GM21786 (cell line): ENCODE measurements at regions not wholly inside any gene's neighbourhood (a gene's known extent, or its start where the extent isn't known, plus 50 kb on each side); places are given as distances from the start of the nearest gene placed in this dataset.

Source experiments
- ATAC-seq: cut with Tn5 transposase; IDR thresholded peaks from one replicate; pipeline ENCODE4 v1.9.1; 2021; ENCODE audit not compliant: unreplicated experiment

DNA sequence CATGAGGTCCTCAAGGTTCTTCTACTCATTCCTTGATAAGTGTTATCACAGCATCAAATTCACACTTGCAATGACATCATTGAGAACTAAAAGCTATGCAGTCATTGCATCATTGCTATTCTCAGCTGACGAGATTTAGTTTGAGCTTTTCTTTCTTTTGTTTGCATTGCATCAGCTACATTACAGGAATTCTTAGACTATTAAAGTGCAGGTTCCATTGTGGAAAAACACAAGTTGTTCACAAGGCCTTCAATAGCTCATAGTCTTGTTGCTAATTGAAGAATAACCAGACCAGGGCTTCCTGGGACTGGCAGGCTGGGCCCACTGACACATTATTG lies 139.3 kb downstream of the CXCL12 start:
- ATAC-seq: no peak

DNA sequence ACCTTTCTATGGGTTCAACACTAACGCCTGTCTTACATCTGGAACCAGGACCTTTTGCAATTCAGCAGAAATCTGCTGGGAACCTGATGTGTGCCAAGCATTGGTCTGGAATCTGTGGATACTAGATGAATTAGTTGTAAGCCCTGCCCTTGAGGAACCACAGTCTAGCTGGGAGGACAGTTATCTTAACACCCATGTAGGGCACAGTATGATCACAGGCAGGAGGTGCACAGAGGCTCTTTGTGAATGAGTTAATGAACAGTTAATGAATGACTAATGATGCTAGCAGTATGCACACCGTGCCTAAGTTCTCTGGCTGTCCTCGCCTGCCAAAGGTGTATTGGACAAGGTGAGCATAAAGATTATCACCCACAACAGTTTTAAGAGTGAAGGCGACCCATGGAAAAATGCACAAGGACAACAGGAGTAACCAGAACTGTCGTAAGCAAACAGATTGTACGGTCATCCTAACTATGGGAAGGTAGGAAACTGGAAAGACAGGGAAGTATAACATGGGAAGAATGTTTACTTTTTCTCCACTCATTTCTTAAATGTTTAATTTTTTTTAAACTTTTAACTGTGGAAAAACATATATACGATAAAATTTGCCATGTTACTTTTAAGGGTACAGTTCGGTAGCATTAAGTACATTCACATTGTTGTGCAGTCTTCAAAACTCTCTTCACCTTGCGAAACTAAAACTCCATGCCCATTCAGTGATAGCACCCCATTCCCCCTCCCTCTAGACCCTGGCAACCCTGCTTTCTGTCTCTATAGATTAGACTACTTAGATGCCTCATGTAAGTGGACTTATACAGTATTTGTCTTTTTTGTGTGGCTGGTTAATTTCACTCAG lies 139.9 kb downstream of the CXCL12 start:
- no peak for ATAC-seq

DNA sequence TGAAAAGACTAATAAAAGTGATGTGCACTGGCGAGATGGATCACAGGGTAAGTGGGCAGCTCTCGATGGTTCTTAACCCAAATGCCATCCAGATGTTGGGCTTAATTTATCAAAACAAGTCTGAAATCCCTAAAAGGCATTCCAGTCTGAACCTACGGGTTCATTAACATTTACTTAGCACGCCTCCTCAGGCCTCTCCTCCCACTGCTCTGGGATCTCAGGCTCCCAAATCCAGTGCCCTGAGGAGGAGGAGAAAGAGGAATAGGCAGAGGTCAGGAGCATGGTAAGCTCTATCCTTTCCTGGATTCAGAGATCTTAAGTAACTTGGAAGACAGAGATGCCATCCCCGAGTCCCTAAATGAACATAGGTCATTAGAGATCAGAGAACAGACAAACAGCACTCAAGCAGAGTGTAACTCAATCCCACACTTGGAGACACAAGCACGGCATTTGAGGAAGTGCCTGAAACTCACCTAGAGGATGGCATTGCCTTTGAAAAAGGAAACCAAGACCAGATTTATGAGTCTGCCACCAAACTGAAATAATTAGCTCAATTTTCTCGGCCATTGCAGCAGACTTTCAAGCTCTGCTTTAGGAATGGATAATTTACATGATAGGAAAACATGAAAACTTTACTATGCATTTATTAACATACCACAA lies 140.9 kb downstream of the CXCL12 start:
- ATAC-seq: no peak

DNA sequence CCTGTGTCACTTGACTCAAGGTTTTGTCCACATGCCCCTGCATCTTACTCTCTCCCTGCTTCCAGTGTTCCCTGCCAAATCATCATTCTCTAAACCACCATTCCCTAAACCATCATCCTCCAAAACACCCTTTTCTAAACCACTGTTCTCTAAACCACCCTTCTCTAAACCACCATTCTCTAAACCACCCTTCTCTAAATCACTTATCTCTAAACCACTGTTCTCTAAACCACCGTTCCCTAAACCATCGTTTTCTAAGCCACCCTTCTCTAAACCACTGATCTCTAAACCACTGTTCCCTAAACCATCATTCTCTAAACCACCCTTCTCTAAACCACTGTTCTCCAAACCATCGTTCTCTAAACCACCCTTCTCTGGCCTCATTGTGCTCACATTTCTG lies 142.1 kb downstream of the CXCL12 start:
- no peak for ATAC-seq

DNA sequence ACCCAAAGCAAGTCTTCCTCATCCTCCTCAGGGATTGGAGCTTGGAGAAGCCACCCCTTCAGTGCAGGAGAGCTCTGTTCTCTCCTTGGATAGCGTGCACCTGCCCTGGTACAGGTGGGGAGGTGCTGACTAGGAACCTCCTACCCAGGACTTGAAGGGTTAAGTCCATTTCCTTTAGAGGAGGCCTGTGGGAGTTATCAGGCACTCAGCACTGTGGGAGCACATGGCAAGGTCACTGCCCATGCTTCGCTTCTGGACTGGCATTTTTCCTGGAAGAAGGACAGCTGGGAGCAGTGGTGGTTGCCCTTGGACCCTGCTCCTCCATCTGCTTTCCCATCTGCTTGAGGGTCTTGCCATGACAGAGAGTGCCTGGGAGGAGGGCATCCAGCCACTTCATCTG lies 142.8 kb downstream of the CXCL12 start:
- no peak for ATAC-seq

DNA sequence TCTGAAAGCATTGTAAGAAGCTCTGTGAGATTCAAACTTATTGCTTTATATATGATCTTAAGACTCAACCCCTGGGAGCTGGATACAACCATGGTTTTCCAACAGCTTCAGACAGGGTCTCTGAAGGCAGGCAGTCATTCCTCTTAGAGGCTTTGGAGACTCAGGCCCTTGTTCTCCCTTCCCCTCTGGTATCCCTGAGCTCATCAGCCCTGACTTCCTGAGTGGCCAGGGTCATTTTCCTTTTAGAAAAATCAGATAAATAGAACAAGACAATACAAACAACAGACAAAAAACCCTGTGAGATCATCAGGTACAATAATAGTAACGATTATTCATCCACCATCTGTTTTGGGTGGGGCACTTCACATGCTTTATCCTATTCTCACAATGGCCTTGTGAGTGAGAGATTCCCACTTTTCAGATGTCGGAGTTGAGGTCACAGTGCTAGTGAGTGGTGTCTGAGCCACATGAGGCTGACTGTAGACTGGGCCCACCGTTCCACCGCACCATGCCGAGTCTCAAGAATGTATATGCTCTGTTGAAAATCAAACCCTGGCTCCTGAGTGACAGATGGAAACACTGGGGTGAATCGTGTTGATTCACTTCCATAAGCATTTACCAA lies 144.2 kb downstream of the CXCL12 start:
- ATAC-seq: no peak

DNA sequence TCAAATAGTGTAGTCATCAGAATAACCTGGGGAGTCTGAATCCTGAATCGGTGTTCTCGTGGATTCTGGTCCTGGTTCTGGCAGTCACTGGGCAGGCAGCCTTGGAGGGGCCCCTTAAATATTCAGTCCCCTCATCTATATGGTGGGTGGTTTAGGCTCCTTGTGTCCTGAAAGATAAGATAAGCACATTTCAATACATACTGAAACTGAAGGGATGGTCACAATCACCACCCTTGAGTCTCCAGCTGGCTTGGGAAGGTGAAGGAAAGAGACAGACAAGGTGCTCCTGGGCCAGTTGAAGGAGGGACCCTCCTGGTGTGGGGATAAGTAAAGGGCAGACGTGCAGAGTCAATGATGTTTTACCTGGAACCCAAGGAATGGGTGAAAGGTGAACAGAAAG lies 146.7 kb downstream of the CXCL12 start:
- no peak for ATAC-seq

DNA sequence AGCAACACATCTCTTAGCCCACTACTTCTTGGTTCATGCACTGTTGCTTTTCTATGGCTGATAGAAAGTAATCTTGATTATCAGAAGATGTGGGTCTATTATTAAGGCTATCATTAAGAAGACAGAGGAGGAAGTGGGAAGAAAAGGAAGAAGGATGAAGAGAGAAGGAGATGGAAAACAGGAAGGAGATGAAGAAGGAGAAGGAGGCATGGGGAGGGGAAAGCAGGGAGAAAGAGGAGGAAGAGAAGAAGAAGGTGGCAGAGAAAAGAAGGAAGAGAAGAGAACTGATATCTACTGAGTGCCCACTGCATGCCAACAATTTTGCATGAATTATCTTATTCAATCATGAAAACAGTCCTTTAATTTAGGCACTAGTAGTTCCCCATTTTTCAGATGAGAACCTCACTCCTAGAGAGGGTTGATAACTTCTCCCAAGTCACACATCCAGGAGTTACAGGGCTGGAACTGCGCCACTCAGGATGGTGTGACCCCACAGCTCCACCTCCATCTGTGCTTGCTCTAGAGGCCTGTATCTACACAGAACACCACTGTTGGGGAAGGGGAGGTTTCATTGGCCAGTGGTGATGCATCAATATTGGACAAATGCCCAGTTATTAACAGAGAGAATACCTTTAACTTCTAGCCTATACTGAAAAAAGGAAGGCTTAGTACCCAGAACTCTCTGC lies 147.4 kb downstream of the CXCL12 start:
- no peak for ATAC-seq

DNA sequence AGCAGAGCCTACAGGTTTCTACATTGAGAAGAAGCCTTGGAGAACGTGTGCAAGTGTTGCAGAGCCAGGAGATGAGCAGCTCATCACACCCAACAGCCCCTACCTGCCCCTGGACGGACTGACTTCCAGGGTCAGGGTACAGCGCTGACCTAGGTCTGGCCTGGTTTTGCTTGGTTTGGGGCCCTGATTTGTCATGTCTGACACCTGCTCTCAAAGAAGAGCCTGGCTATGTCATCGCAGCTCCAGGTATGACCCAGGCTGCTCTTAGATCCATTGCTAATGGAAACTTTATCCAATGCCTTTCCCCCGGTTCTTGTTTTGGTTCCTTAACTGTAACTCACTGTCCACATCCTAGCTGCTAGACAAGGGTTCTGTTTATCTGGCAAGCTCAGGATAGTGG lies 149.5 kb downstream of the CXCL12 start:
- ATAC-seq: no peak

DNA sequence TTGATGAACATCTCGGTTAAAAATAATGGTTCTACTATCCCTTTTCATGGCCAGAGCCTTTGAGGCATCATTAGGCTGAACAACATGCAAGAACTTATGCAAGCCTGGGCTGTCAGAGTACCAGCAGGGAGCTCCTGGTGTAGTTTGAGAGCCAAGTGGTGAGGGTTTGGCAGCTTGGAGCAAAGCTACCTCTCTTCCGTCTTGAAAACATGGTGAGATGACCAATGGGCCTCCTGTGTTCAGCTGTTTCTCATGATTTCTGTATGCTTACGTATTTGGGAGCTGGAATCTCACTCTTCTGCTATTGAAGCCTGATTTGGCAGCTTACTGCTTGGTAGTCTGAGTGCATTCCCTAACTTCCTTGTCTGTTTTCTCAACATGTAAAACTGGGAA lies 150.4 kb downstream of the CXCL12 start:
- ATAC-seq: no peak

DNA sequence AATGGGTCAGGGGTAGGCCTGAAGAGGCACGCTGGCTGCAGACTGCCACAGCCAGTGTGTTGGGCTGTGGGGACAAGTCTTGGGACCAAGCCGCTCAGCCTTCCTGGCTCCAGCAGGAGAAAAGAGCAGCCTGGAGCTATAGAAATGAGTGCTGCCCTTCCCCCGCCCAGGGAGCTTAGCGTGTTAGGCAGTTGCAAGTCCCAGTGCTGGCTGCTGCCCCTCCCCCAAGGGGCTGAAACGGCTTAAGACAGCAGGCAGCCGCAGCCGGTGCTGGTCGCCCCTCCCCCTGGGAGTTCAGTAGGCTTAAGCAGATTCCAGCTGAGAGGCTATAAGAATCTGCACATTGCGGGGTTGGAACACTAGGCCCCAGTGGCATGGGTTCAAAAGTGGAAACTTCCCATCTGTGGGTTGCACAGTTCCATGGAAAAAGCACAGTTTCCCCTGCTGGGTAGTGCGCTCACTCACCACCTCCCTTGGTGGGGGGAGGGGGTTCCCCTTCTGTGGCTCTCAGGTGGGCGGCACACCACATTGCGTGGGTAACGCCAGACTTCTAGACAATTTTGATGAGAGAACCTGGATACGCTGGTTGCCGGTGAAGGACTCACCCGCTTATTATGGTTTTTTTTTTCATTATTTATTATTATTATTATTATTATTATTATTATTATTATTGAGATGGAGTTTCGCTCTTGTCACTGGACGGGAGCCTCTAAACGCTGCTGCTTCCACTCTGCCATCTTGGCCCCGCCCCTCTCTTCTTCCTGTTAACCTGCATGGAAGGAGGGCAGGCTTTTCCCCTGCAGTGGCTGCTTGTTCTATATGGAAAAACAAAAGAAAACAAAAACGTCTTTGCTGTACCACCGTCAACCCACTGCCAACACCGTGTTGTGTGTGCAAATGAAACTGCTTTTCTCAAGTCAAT lies 151.1 kb downstream of the CXCL12 start:
- no peak for ATAC-seq

DNA sequence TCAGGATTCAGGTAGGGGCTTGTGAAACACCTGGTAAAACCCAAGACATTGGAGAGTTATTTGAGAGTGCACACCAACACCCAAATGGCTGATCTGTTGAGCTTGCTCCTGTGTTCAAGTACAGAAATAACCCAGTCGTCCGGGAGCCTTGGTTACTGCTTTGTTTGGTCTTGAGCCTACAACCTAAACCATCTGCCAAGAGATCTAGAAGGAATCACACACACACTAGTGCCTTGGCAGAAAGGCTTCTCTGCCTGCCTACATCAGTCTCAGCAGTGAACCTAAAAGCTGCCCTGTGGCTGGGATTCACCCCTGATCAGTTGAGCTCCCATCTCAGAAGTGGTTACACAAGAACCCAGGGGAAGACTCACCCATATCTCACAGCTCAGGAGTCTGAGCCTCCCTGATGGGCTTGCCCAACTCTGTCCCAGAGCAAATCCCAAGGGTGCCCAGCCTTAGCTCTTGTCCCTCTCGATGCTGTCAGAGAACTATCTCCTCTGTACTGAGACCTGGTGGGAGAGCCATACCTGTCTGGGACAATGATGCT lies 167.6 kb downstream of the CXCL12 start:
- no peak for ATAC-seq

DNA sequence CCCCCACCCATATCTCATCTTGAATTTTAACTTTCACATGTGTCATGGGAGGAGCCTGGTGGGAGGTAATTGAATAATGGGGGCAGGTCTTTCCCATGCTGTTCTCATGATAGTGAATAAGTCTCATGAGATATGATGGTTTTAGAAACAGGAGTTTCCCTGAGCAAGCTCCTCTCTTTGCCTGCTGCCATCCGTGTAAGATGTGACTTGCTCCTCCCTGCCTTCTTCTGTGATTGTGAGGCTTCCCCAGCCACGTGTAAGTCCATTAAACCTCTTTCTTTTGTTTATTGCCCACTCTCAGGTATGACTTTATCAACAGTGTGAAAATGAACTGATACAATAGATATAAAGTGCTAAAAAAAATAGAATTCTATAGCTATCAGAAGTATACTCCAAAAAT lies 168.8 kb downstream of the CXCL12 start:
- no peak for ATAC-seq

DNA sequence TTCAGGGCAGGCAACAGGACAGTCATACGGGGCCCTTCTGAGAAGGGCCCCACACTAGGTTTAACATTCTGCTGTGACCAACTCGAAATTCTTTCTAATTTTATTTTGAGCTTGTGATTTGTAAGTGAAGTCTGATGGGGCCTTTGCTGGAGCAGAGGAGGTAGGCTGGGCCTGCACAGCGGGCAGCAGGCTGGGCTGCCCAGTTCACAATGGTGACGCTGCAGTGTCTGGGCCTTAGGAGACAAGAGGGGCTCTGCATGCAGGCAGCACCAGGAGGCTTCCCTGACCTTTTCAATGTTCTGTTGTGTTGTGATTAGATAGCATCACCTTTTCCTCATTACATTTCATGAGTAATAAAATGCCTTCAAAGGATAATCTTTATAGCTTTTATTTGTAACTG lies 175.1 kb downstream of the CXCL12 start:
- no peak for ATAC-seq

DNA sequence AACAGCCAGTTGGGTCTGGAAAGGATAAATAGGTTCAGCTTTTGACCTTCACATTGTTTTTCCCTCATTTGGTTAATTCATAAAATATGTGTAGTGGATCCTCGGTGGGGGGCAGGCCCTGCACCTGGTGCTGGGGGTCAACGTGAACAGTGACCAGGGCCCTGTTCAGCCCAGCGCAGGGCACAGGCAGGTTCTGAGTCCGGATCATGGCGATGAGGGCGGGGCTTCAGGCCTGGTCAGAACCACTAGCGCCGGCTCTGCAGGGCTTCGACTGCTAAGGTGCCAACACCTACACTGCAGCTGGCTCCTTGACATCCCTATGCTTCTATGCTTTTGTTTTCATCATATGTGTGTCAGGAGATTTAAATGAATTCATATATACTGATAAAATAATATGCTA lies 177.7 kb downstream of the CXCL12 start:
- no peak for ATAC-seq

DNA sequence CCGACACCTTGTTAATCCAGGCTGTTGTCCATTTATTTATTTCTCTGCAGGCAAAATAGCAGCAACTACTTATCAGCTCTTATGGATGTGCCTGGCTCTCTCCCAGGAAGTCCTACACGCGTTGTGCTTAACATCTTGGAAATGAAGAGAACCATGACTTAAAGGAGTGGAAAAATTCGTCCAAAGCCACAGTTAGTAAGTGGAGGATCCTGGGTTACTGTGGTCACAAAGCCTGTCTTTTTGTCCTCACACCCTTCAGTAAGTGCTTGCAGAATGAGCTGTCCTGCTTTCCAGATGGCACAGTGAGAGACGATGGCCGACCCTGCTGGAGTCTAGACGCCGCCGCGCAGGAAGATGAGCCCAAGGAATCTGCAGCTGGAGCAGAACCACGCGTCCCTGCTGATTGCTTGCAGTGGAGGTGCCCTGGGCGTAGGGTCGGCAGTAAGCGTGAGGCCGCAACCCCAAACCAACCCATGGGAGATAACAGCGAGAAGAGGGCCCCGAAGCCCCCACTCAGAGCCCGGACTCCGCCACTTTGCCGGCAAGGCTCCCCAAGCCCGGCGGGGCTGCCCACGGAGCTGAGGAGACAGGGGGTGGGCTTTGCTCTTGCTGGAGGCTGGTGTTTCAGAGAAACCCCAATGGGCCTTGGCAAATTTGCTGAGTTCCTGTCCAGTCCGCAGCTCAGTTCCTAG lies 178.6 kb downstream of the CXCL12 start:
- no peak for ATAC-seq

DNA sequence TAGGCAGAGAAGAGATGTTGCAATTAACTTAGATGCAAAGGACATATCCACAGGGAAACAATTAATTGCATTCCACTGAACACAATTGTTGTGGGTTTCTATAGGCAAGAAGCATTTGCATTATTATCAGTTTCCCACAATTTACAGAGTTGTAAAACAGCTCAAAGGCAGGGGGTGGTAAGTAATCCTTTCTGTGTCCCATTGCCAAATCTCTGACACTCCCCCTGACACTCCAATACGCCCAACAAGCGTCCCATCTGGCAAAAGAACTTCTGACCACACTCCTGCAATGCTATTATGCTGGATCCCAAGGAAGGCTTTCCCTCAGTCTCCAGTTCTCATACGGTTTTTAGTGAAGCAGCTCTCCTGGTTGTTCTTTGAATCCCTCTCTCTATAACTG lies 179.8 kb downstream of the CXCL12 start:
- no peak for ATAC-seq

DNA sequence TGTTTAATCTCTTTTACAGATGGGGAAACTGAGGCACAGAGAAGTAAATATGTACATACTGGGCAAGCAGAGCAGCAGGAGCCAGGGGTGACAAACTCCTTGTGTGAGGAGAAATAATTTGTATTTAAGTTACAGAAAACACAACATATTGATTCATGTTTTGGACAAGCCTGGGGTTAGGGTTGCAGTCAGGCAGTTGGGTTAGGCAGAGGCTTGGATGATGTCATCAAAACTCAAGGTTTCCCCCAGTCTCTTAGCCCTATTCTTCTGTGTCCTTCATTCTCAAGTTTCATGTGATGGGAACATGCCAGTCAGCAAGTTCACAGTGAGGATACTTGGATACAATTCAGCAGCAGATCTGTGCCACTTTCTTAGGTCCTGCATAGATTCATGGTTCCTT lies 181.4 kb downstream of the CXCL12 start:
- no peak for ATAC-seq

DNA sequence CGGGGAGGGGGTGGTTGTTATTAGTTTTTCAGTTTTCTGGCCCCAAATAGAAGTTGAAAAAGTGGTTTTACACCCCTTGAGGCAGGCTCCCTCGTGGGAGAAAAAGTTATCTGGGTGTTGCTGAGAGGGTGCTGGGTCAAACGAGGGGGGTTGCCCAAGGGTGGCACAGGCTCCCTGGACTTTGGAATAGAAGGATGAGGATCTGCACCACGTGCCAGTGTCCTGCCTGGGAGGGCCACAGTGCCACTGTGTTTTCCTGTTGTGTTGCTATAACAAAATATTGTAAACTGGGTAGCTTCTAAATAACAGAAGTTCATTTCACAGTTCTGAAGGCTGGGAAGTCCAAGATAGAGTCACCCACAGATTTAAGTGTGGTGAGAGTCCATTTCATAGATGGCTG lies 181.9 kb downstream of the CXCL12 start:
- ATAC-seq: no peak

DNA sequence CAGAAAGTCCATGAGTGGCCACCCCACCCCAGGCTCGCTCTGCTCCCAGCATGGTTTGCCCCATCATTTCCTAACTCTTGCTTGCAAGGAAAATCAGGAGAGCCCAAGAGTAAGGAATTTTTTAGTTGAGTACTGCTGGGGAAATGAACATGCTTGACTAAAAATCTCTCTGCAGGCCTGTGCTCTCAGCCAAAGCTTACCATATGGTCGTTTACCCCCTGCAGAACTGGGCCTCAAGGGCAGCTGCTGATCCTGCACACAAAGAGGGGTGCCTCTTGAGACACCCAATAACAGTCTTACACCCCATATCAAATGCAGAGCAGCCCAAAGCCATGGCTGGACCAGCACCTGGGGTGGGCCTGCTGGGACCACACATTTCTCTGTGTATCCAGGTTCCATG lies 183.2 kb downstream of the CXCL12 start:
- no peak for ATAC-seq
